IPS DF 19.7 (cell line): ENCODE measurements at regions not wholly inside any gene's neighbourhood (a gene's known extent, or its start where the extent isn't known, plus 50 kb on each side); places are given as distances from the start of the nearest gene placed in this dataset.

ENCODE experiments used
- DNase-seq: peaks from one replicate; pipeline ENCODE4 v3.0.0-alpha.2; 2013; ENCODE audit warnings: low read depth, low spot score

DNA sequence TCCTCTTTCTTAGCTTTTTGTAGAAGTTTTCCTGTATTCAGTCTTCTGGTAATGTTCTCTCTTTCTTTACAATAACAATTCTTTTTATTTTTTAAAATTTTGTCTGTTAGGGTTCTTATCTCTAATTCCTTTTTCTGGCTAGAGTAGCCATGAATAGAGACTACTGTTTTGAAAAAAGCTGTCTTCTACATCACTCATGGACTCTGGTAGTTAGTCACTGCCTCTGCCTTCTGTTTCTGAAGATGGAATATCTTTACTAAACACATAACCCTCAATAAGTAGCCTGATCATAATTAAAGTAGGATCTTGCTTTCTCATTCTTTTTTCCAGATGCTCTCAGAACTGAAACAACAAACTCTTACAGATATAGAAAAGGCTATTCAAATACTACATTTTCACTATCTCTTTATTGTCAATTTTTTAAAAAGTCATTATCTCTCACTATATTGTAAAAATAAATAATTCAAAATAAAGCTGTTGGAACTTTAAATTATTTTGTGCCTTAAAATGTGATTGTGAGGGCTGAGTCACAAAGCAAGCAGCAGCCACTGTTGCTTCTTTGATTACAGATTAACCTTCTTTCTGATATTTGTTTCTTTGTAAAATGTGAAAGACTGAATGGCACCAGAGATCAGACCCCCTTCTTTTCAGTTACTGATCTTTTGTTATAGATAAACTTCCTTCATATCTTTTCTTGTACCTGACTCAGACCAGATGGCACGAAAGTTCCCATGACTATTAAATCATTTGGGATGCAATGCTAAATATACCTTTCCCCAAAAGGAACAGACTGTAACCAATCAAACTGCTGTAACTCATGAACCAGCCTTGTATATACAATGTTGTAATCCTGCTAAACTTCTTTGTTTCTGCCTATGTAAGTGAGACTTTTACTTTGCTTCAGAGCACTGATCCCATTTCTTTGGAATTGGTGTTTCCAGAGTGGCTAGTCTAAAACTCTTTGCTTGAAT lies 1159.5 kb downstream of the IGSF11 start:
- no peak for DNase-seq

DNA sequence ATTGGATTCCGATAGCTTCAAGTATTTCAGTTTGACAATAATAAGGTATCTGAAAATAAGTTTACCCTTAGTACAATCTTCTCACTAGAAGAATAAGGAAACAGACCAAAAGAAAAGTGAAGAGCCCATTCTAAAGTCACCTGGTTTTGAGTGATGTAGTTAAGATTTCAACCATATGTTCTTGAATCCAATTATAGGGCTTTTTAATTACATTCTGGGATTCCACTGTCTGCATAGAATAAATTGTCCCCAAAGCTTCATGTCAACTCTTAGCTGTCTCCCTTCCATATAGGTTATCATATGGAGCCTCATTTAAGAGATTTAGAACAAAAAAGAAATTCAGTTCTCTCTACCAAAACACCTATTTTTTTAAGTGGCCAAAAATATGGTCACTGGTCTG lies 1158.8 kb downstream of the IGSF11 start:
- DNase-seq, result no peak

DNA sequence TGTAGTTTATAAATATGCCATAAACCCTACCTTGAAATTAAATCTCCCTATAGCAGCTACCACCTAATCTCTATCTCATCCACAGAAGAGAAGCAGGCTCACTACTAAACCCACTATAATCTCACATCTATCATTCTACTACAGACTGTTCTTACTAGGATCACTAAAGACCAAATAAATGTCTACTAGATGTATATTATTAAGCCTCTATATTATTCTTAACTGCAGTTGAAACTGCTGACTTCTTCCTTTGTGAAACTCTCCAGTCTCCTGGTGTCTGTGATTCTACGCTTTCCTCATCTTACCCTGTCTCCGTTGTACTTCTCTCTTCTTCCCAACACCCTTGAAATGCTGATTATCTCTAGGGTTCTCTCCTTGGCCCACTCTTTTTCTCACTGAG lies 1154.0 kb downstream of the IGSF11 start:
- DNase-seq, result no peak

DNA sequence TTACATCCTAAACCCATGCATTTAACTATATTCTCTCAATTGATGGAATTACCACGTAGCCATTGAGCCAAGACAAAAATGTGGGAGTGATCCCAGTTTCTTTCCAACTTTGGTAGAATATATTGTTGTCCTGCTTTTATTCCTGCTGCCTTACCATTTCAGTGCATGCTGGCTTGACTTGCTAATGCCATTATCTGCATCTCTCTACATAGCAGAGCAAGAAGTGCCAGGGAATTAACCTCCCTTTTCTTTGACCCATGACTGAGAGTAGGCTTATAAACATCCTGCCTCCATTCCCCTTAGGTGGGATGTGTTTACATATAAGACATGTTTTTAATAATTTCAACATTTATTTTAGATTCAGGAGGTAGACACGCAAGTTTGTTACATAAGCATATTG lies 1153.4 kb downstream of the IGSF11 start:
- no peak for DNase-seq

DNA sequence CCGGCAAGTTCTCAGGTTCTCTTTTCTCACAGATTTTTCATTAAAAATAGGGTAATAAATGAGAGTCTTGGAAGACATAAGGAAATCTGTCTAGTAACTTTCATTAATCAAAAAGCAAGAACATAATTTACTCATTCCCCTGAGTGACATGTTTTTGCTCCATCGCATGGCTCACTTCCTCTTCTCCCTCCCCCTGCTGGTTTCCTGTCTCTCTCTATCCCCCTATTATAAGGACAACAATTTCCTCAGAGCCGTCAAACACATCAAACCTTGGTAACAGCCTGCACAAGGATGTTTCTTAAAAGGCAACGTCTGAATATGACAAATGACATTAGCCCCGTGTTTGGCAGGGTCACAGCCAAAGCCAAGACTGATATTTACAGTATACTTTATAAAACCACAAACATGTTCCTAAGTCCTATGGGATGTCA lies 1149.6 kb downstream of the IGSF11 start:
- DNase-seq, result no peak

DNA sequence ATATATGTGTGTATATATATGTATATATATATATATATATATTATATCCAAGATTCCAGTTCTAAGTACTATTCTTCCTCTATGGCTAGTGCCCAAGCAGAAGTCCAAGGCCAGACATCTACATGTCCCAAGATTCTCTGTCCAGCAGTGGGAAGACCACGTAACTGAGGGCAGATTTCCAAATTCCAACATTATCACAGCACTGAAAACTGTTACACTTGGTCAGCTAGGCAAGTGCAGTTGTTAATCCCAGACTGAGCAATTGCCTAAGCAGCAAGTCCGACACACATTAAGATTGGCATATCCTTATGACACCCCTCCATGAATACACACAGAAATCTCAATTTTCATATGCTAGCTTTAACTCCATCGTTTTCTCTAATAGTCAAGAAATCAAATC lies 1148.5 kb downstream of the IGSF11 start:
- DNase-seq, result no peak

DNA sequence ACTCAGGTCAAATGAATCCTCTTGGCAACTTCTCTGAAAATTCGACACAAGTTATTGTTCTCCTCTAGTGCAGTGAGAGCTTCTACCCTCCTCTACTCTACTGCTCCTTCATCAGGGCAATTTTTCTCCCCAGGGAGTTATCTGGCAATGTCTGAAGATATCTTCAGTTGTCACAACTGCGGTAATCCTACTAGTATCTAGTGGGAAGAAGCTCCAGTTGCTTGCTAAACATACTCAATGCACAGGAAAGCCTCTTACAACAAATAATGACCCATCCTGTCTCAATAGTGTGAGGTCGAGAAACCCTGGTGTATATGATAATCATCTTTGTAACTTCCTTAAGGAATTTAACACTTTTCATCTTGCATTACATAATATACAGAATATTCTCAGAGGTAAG lies 1147.6 kb downstream of the IGSF11 start:
- DNase-seq, result no peak

DNA sequence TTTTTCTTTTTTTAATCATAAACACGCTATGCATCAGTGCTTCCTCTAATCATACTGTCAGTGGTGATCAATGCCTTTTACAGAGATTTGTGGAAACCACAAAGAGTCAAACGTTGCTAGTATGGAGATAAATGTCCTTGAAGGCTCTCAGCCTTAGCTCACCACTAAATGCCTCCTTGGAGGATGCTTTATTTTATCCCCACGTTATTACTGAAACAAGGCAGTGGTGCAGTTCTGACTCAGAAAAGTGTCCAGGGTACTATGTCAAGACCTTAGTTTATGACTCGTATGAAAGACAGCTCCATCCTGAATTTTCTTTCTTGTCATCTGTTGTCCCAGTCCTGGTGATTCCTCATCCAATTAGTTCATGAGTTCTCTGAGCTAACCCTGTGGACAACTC lies 1146.7 kb downstream of the IGSF11 start:
- DNase-seq, result no peak

DNA sequence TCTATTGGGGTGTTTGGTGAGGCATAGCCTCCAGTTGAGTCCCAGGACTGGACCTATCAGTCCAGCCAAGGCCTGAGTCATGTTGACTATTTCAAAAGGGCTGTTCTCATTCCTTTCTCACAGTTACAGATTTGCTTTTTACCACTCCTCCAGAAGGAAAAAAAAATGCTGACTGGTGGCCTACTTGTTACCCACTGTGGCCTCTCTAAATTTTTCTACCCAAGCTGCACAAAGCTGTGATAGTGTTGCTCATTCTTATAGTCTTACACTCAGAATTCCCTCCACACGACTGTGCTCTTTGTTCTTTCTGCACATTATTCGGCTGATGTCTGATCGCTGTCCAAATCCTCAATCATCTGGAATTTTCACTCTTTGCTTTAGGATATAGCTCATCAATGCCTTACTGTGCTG lies 1142.2 kb downstream of the IGSF11 start:
- no peak for DNase-seq

DNA sequence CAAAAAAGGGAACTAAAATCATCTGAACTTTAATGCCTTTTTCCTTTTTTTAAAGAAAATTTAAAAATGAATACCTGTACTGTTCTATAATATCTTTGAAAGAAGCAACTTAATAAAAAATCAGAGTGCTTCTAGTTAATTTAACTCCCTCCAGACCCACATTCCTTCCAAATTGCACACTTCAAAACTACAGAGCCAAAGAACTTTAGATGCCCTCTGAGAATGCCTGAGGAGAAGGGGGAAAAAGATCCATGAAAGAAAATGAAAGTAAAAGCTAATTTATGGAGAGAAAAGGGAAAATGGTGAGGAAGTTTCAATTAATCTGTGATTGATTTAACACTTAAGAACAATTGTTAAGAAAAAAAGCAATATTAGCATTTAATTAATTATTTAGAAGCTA lies 1141.6 kb downstream of the IGSF11 start:
- no peak for DNase-seq

DNA sequence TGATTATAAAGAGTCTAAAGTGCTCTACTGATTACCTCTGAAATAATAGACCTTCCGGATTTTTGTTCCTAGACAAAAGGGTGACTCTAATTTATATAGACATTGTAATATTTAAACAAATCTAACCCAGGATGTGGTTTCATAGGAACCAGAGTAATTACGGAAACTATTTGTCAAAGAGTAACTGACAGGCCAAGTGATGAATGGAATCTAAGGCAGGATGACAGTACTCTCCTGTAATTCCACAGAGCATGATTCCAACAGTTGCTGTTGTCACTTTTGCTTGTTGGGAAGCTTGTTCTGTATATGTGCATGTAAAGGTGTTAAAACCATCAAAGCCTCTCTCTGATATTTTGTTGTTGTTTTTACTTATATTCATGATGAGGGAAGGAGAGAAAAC lies 1141.0 kb downstream of the IGSF11 start:
- no peak for DNase-seq

DNA sequence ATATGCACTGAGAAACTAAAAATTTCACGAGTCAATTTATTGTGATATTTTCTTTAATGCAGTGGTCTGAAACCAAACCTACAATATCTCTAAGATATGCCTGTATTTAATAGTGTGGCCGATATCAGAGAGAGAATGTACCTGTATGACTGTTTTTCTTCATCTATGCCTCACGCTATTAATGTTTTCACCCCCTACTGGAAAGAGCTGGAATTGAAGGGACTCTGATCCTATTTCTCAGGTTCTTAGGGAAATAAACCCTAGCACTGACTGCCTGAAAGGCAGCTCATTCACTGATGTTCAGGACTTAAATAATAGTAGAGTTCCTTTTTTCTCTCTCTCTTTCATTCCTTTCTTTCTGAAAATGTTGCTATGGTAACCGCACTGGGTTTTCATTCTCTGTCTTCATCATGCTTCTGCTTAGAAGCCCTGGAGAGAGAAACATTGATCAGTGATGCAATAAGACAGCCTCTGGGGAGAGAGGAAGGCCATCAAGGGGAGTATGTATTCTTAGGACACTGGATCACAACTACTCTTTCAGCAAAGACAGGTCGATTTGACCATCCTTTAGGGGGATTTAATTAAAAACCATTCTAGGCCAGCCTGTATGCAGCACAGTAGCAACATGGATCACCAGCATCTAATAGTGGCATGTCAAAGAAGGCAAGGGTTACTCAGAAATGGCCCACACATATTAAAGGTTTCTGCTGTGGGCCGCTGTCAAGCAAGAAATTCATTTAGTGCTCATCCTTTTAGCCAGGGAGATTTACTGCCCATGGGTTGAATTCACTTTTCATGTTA lies 1135.7 kb downstream of the IGSF11 start:
- DNase-seq, result no peak

DNA sequence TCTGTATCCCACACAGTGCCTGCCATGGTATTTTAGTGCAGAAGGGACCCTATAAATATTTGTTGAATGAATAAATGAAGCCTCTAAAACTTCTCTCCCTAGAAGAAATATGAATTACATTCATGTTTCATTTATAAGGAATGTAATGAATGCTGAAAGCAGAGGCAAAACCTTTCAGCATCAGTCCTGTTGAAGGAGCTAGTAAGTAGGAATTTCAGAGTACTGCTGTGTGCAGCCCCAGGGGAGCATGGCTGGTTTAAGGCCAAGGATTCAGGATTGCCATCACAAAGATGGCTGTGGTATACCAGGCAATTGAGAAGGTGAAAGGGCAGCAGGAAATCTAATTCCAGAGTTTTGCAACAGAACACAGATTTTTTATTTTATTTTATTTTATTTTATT lies 1131.4 kb downstream of the IGSF11 start:
- no peak for DNase-seq

DNA sequence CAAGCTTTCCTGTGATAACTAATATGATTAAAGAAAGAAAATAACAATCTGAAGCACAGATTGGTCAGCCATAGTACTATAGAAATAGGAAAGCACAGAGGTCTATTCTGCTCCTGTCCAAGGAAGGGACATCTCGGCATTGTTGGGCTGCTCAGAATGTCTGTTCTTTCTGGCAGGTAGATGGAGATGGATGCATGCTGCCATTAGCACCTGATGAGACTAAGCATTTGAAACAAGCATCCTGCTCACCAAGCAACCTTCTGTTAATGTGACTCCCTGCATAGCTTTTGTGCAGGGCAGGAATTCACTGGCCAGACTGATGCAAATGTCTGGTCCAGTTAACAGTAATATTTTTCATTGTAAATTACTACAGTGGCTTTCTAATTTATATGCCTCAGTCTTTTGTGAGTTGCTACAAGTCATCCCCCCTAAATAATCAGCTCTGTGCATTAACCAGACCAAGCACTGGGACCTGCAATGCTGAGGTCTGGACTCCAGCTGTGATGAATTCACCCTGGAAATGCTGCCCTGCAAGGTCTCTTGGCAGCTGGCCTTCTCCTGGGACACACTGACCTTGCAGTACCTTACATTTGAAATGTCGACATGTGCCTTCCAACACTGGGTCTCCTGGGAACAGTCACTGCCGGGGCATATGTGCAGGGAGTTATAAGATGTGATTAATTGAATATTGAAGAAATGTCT lies 1123.7 kb downstream of the IGSF11 start:
- DNase-seq, result no peak

DNA sequence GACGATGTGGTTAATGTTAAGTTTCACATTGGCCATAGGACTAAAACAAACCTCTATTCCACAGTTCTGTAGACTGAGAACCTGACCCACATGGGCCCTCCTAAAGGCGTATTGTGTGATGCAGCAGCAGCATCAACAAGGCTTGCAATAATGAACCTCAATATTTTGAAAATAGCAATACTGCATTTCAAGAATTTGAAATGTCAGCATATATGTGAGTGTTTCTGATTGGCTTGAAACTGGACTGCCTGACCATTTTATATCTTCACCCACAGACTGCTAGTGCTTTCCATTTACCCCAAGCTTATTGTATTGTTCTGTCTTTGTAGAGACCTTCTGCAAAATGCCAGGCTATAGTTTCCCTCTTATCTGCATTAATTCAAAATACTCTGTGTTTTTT lies 1122.3 kb downstream of the IGSF11 start:
- DNase-seq, result no peak

DNA sequence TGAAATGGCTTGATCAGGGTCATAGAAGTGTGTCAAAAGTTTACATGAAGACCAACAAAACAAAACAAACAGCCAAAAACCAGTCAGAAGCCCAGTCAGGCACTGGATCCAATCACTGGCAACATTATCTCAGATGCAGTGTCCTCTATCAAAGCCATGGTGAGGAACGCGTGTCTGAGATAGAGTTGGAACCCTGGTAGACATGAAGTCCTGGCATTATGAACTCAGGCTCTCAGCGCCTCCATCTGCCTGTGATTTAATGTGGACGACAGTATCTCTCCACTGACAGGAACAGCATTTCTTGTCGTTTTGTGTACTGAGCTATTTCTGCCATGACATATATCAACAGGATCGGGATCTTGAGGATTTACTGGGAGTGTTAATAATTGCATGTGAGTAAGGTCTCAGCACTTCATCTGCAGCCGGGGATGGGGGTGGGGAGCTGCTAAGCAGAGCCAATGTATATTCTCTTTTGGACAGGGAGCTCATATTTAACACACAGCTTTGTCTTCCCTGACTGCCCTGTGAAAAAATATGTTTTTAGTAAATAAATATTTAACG lies 1120.0 kb downstream of the IGSF11 start:
- no peak for DNase-seq

DNA sequence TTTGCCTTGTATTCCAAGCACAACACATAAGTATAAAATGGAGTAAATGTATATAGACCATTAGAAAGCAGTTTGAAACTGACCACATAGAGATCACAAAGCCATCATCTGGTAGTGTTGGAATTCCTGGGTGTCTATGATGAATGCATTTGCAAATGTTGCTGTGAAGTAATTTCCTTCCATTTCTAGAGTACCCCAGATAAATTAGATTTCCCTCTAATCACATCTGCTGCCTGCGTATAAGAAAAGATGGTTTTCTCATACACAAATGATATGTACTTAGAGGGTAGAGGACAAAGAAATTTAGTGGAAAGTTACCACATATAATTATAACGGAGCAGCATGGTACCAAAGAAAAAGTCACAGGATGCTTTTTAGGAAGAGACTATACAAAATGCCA lies 1117.8 kb downstream of the IGSF11 start:
- DNase-seq, result no peak

DNA sequence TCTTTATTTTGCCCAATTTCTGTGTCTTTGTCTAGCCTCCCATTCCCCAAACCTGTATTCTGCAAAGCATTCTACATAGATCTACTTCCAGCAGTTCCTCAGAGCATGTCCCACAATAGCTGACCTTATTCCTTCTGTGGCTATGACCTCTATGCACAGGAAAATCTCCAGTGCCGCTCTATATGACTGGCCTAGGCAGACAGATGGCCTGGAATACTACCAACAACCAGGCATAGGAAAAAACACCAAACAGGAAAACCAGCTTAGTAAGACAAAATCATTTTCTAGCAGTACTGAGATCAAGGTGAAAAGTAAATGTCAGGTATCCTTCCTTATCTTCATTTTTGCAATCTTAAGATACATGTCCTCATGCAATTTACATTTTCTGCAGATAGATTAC lies 1115.0 kb downstream of the IGSF11 start:
- no peak for DNase-seq

DNA sequence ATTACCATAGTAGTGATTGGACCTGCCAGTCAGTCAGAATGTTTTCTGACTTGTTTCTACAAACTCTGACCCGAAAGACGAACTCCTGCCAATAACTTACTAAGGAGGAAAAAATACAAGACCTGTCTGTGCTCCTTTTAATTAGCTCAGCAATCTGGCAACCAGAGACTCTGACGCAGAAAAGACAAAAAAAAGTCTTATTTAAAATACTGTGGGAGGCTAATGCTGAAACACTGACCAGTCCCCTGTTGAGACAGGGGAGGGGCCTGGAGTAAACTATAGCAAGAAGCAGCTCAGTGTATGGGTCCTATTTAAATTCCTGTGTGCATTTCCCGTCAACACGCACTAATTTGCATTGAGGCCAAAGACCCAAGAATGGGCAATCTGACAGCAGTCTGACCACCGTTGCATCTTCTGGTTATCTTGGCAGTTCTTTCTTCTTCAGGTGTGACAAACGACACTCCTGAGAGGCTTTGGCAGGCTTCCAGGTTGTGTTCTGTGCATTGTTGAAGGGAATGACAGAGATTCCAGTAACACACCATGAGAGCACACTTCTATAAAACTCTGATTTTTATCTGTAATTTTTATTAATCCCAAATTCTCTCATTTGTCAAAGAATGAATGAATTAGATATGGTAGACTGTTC lies 1114.3 kb downstream of the IGSF11 start:
- no peak for DNase-seq

DNA sequence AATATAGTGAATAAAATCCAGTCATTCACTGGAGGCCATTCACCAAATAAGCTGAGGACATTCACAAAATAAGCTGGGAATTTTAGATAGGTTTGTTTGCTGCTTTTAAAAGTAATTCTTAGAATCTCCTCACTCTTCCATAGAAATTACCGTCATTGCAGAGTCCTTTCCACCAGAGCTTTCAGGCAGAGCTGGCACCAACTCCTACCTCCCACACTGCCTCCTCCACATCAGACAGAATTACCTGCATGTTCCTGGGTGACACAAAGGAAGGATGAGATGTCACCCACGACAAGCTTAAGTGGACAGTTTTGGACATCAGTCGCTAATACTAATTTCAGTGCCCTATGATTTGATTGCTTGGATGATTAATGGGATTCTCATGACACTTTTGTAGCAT lies 1113.2 kb downstream of the IGSF11 start:
- DNase-seq, result no peak

DNA sequence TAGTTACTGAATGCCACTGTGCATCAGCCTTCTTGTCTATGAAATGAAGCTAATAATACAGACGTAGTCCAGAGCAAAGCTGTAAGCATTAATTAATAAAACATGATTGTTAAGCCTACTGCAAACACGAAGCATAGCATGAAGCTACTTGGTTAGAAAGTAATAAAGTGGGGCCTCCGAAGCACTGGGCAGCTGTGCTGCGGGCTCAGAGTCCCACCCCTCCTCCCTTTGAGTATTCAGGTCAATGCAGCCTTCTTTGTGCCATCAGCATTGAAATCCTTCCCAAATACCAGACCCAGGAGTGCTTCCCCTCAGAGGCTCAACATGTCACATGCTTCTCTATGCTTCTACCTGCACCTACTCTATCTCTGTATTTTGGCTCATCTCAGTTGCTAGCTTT lies 1112.6 kb downstream of the IGSF11 start:
- no peak for DNase-seq
